GM12872 (cell line): ENCODE measurements at regions not wholly inside any gene's neighbourhood (a gene's known extent, or its start where the extent isn't known, plus 50 kb on each side); places are given as distances from the start of the nearest gene placed in this dataset.

Experiments used
- TF ChIP-seq, protein P1 (sequence below): IDR thresholded peaks from 3 replicates; pipeline ENCODE4 v1.5.1; 2011; ENCODE audit warnings: low read depth, mild to moderate bottlenecking, low read length, moderate library complexity; ENCODE audit not compliant: insufficient read depth

- TF ChIP-seq, protein P1, sequence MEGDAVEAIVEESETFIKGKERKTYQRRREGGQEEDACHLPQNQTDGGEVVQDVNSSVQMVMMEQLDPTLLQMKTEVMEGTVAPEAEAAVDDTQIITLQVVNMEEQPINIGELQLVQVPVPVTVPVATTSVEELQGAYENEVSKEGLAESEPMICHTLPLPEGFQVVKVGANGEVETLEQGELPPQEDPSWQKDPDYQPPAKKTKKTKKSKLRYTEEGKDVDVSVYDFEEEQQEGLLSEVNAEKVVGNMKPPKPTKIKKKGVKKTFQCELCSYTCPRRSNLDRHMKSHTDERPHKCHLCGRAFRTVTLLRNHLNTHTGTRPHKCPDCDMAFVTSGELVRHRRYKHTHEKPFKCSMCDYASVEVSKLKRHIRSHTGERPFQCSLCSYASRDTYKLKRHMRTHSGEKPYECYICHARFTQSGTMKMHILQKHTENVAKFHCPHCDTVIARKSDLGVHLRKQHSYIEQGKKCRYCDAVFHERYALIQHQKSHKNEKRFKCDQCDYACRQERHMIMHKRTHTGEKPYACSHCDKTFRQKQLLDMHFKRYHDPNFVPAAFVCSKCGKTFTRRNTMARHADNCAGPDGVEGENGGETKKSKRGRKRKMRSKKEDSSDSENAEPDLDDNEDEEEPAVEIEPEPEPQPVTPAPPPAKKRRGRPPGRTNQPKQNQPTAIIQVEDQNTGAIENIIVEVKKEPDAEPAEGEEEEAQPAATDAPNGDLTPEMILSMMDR, result no peak
These were observed 210.4 kb upstream of the ZNF32 start for GRCh38 chr10:43859016-43859525.

- TF ChIP-seq, protein P1, result no peak
These were observed 209.2 kb upstream of the ZNF32 start for GRCh38 chr10:43857931-43858315.

GRCh38 chr10:43857206-43857930 is 208.7 kb upstream of the ZNF32 start:
- TF ChIP-seq, protein P1, result no peak

DNA sequence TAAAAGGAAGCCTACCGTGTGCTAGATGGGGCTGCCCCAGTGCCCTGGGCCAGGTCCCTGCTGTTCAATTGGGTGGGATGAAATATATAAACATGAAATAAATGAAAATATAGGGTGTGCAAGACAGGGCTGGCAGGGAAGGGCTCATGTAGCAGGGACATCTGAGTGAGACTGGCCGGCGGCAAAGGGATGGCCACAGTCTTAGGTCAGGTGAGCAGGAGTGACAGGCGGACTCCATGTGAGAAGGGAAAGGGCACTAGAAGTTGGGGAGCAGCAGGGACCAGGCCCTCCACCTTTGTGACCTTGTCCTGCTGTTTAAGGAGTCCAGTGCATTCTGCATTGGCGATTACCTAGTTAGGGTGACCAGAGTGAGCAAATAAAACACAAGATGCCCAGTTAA is 207.6 kb upstream of the ZNF32 start:
- TF ChIP-seq, protein P1, result no peak

DNA sequence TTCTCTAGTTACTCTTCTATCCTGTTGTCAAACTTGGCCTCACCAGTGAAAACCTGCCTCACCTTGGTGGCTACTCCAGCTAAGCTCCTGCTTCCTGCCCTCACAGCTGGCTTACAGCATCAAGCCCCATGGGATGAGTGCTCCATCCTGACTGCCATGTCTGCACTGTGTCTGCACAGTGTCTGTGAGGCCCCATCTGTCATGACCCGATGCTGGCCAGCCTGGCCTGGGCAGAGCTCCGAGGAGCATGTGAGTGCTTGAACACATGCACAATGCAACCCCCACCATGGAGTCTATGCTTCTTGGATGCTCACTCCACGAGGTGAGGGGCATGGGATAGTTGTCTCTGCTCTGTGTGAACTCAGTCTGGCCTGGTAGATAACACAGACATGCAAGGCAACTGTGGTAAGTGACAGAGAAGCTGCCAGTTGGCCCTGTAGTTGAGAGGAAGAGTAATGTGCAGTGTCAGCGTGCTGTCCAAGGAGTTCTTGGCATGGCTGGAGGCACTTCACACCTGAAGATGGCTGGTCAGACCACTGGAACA is 207.1 kb upstream of the ZNF32 start:
- TF ChIP-seq, protein P1, result no peak

- TF ChIP-seq, protein P1, result no peak
These were observed 205.3 kb upstream of the ZNF32 start for GRCh38 chr10:43854007-43854406.

- TF ChIP-seq, protein P1, result no peak
These were observed 204.7 kb upstream of the ZNF32 start for GRCh38 chr10:43853369-43853768.
